Spleen (tissue), 7 donors: ENCODE measurements at regions not wholly inside any gene's neighbourhood (a gene's known extent, or its start where the extent isn't known, plus 50 kb on each side); places are given as distances from the start of the nearest gene placed in this dataset.

Experiments
- POLR2A ChIP-seq, 3 donors: fragments of 450-650 bp; IDR thresholded peaks; one replicate each; pipeline ENCODE4 v1.5.1; 2017; ENCODE audit warnings: antibody characterized with exemption in 3 of 3, mild to moderate bottlenecking in 1 of 3
- POLR2AphosphoS5 ChIP-seq, 3 donors: sonication (generic); formaldehyde crosslinking; IDR thresholded peaks; one replicate each; pipeline ENCODE4 v1.5.1; 2017; ENCODE audit warnings: antibody characterized with exemption in 3 of 3
- TF ChIP-seq, protein P1 (sequence below), 11 experiments: fragments of 200-600 bp in 7 of 11; fragments of 450-650 bp in 4 of 11; sonication (generic) in 4 of 11; IDR thresholded peaks in 8 of 11; conservative IDR thresholded peaks in 3 of 11; 1 replicate in 7 of 11; 2 replicates in 4 of 11; pipeline versions ENCODE4 v1.4.0 to v1.8.0; 2016 to 2021; ENCODE audit warnings: antibody characterized with exemption in 11 of 11, inconsistent platforms in 4 of 11, mild to moderate bottlenecking in 1 of 11
- donor health status: DM: no; HTN: no; CAD: no; lungs with moderate emphysema.
- donor health status: DM: no; HTN: no; CAD: no.
- donor health status: DM: no; HTN: no; CAD: no.

- TF ChIP-seq, protein P1, sequence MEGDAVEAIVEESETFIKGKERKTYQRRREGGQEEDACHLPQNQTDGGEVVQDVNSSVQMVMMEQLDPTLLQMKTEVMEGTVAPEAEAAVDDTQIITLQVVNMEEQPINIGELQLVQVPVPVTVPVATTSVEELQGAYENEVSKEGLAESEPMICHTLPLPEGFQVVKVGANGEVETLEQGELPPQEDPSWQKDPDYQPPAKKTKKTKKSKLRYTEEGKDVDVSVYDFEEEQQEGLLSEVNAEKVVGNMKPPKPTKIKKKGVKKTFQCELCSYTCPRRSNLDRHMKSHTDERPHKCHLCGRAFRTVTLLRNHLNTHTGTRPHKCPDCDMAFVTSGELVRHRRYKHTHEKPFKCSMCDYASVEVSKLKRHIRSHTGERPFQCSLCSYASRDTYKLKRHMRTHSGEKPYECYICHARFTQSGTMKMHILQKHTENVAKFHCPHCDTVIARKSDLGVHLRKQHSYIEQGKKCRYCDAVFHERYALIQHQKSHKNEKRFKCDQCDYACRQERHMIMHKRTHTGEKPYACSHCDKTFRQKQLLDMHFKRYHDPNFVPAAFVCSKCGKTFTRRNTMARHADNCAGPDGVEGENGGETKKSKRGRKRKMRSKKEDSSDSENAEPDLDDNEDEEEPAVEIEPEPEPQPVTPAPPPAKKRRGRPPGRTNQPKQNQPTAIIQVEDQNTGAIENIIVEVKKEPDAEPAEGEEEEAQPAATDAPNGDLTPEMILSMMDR (IDR thresholded peaks at IDR 0.05 in 8 of 11, conservative IDR thresholded peaks at IDR 0.05 in 3 of 11): no peak
- TF ChIP-seq POLR2A (IDR thresholded peaks at IDR 0.05): no peak
- TF ChIP-seq POLR2AphosphoS5 (IDR thresholded peaks at IDR 0.05): no peak
Observed at GRCh38 chr15:67946701-67947100, 106.9 kb upstream of the RNU6-1 start.
